ENCODE measurements at regions not wholly inside any gene's neighbourhood (a gene's known extent, or its start where the extent isn't known, plus 50 kb on each side); places are given as distances from the start of the nearest gene placed in this dataset.

DNA sequence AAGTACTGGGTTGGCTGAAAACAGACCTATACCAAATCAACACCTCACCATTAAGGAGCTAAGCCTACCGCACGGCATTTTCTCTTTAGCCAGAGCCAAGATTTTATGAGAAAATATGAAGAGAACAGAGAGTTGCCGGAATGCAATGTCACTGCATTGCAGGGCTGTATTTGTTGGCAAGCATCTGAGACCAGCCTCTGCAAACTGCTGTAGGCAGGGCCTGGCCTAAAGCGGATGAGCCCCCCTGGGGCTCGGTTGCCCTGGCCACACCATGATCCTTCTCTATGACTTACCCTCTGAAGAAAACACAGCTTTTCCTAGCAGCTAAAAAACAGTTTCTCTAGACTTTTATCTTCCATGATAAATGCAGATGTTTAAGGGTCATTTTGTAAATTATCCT lies 120.5 kb upstream of the SORBS2 start:
- TF ChIP-seq CTCF (IDR thresholded peaks at IDR 0.05; ENCODE audit: poor library complexity, severe bottlenecking) (no peak), RAD21 (conservative IDR thresholded peaks at IDR 0.05) (no peak), SMC3 (conservative IDR thresholded peaks at IDR 0.05; ENCODE audit: poor library complexity) (no peak), EZH2 (IDR thresholded peaks at IDR 0.05; ENCODE audit: borderline replicate concordance, insufficient read depth, low read length, poor library complexity, severe bottlenecking) (no peak), MXI1 (conservative IDR thresholded peaks at IDR 0.05; ENCODE audit: poor library complexity, severe bottlenecking) (no peak), EP300 (conservative IDR thresholded peaks at IDR 0.05; ENCODE audit: poor library complexity, severe bottlenecking) (no peak), POLR2AphosphoS5 (IDR thresholded peaks at IDR 0.05) (no peak)
- TF ChIP-seq, protein P1, sequence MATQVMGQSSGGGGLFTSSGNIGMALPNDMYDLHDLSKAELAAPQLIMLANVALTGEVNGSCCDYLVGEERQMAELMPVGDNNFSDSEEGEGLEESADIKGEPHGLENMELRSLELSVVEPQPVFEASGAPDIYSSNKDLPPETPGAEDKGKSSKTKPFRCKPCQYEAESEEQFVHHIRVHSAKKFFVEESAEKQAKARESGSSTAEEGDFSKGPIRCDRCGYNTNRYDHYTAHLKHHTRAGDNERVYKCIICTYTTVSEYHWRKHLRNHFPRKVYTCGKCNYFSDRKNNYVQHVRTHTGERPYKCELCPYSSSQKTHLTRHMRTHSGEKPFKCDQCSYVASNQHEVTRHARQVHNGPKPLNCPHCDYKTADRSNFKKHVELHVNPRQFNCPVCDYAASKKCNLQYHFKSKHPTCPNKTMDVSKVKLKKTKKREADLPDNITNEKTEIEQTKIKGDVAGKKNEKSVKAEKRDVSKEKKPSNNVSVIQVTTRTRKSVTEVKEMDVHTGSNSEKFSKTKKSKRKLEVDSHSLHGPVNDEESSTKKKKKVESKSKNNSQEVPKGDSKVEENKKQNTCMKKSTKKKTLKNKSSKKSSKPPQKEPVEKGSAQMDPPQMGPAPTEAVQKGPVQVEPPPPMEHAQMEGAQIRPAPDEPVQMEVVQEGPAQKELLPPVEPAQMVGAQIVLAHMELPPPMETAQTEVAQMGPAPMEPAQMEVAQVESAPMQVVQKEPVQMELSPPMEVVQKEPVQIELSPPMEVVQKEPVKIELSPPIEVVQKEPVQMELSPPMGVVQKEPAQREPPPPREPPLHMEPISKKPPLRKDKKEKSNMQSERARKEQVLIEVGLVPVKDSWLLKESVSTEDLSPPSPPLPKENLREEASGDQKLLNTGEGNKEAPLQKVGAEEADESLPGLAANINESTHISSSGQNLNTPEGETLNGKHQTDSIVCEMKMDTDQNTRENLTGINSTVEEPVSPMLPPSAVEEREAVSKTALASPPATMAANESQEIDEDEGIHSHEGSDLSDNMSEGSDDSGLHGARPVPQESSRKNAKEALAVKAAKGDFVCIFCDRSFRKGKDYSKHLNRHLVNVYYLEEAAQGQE (IDR thresholded peaks at IDR 0.05; ENCODE audit: borderline replicate concordance) = no peak
